ENCODE measurements at regions not wholly inside any gene's neighbourhood (a gene's known extent, or its start where the extent isn't known, plus 50 kb on each side); places are given as distances from the start of the nearest gene placed in this dataset.
"Not testable (repeated sequence)": the region's sequence is repeated elsewhere in the genome, so short reads cannot be mapped to it uniquely, and the experiment has no call there.

DNA sequence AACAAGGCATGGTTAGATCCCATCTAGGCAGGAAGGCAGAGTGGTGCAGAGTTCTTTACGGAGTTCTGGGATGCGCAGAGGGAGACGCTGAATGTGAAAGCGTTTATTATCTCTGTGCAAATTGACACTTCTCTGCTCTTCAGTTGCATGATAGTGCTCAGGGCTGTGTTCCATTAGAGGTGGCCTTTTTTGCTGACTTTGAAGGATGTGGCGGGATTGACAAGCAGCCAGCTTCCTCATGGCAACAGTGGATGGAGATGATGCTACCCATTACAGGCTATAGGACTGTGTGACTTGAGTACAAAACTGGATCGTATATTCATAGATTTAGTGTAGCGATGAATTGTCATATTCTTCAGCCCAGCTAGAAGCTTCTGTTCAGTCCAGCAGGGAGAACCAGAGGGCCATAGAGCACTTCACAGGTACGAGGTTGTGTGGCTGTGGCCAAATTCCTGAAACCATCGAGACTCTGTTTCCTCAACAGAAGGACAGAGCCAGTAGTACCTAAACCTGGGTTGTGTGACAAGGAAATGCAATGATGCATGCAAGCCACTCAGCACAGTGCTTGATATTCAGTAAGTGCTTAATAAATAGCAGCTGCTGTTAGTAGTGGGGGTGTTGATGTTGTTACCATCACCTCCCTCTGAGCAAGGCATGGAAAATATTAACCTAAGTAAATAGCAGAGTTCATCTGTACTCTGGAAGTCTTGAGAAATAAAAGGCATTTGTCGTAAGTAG lies 430.0 kb upstream of the KAZN start:
- ATAC-seq (no peak), DNase-seq (no peak)
- Histone ChIP-seq H3K9me3 (no peaks in the 10 kb centered on the region), H3K36me3 (ENCODE audit: low read depth) (no peaks in the 10 kb centered on the region), H3K4me3 (no peak overlapping the region), H3K4me1 (ENCODE audit: low read depth) (no peaks in the 10 kb centered on the region)
- TF ChIP-seq, protein P1, sequence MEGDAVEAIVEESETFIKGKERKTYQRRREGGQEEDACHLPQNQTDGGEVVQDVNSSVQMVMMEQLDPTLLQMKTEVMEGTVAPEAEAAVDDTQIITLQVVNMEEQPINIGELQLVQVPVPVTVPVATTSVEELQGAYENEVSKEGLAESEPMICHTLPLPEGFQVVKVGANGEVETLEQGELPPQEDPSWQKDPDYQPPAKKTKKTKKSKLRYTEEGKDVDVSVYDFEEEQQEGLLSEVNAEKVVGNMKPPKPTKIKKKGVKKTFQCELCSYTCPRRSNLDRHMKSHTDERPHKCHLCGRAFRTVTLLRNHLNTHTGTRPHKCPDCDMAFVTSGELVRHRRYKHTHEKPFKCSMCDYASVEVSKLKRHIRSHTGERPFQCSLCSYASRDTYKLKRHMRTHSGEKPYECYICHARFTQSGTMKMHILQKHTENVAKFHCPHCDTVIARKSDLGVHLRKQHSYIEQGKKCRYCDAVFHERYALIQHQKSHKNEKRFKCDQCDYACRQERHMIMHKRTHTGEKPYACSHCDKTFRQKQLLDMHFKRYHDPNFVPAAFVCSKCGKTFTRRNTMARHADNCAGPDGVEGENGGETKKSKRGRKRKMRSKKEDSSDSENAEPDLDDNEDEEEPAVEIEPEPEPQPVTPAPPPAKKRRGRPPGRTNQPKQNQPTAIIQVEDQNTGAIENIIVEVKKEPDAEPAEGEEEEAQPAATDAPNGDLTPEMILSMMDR (IDR thresholded peaks at IDR 0.05), result no peak
- intact Hi-C loops (cut with DNase I, micrococcal nuclease), result no loop called here

DNA sequence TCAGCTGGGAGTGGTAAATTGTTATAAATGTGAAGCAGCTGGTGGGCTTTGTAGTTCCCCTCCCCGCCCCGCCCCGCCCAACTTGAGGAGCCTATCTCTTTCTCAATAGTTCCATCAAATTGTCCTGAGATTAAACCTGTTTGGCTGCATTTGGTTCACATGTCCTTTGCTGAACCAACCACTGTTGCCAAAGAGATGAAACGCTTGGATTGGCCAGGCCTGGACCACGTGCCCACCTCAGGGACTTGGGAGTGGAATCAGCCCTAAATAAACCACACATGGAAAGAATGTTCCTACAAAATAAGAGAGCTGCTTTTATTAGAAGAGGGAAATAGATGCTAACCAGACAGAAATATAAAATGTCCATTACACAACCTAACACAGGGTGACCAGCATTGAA lies 424.9 kb upstream of the KAZN start:
- H3K4me3 ChIP-seq, result no peak overlapping the region
- intact Hi-C loops (cut with DNase I, micrococcal nuclease), result no loop called here
- no peak for ATAC-seq
- TF ChIP-seq, protein P1 (IDR thresholded peaks at IDR 0.05), result no peak
- no peaks in the 10 kb centered on the region for H3K9me3 ChIP-seq
- H3K4me1 ChIP-seq (ENCODE audit: low read depth), result no peaks in the 10 kb centered on the region
- H3K36me3 ChIP-seq (ENCODE audit: low read depth), result no peaks in the 10 kb centered on the region
- DNase-seq, result no peak

DNA sequence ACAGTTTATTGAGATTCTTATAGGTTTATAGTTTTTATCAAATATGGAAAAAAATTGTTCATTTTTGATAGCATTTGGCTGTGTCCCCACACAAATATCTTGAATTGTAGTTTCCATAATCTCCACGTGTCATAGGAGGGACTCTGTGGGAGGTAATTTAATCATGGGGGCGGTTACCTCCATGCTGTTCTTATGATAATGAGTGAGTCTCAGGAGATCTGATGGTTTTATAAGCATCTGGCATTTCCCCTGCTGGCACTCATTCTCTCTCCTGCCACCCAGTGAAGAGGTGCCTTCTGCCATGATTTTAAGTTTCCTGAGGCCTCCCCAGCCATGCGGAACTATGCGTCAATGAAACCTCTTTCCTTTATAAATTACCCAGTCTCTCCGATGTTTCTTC lies 420.6 kb upstream of the KAZN start:
- H3K4me1 ChIP-seq (ENCODE audit: low read depth); H3K4me3 ChIP-seq; H3K36me3 ChIP-seq (ENCODE audit: low read depth); H3K9me3 ChIP-seq; intact Hi-C loops (cut with DNase I, micrococcal nuclease); ATAC-seq; DNase-seq: not testable (repeated sequence)

DNA sequence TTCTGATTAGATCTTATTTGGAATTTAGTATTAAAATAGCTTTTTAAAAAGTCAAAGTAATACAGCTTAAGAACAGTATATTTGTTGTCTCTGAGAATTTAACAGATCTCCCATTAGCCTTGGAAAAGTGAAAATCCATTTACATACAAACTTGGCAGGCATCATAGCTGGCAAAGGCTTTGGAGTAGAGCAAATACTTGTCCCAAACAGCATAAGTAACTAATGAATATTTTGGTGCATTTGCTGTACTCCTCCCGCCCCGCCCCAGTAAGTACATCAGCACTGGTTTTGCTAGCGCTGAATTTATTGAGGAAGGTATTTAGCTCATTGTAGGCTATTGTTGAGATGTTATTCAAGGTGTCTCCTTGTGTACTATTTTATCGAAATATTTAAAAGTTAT lies 417.7 kb upstream of the KAZN start:
- Histone ChIP-seq H3K9me3 (no peaks in the 10 kb centered on the region), H3K4me1 (ENCODE audit: low read depth) (no peaks in the 10 kb centered on the region), H3K36me3 (ENCODE audit: low read depth) (no peaks in the 10 kb centered on the region), H3K4me3 (no peak overlapping the region)
- intact Hi-C loops (cut with DNase I, micrococcal nuclease), result no loop called here
- TF ChIP-seq, protein P1 (IDR thresholded peaks at IDR 0.05), result no peak
- DNase-seq (no peak), ATAC-seq (no peak)

DNA sequence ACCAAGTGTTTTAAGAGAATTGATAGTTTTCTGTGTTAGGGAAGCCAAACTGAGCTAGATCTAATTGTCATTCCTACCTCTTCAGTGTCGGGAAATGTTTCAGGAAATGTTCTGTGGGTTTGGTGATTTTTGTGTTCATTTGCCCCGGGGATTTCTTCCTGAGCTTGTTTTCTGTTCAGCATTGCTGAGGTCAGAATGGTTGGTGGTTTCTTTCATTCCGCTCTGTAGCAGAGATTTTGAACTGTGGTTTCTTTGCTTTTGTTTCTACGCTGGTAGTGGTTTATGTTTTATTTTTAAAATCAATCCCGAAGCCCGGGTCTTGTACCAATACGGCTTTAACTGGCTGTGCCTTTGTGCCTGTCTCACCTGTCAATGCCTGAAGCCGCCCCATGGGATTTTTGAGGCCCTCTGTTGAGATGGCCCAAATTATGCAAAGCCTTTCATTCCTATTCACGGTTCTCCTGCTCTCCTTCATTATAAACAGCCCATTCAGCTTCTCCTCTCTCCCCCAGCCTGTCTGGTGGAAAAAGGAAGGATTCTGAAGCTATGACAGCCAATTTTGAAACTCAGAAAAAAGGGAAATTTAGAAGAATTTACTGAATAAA lies 417.2 kb upstream of the KAZN start:
- no peaks in the 10 kb centered on the region for H3K36me3 ChIP-seq (ENCODE audit: low read depth)
- DNase-seq, result no peak
- TF ChIP-seq, protein P1 (IDR thresholded peaks at IDR 0.05), result no peak
- intact Hi-C loops (cut with DNase I, micrococcal nuclease), result no loop called here
- H3K4me1 ChIP-seq (ENCODE audit: low read depth), result no peaks in the 10 kb centered on the region
- H3K4me3 ChIP-seq, result no peak overlapping the region
- no peaks in the 10 kb centered on the region for H3K9me3 ChIP-seq
- ATAC-seq, result no peak

DNA sequence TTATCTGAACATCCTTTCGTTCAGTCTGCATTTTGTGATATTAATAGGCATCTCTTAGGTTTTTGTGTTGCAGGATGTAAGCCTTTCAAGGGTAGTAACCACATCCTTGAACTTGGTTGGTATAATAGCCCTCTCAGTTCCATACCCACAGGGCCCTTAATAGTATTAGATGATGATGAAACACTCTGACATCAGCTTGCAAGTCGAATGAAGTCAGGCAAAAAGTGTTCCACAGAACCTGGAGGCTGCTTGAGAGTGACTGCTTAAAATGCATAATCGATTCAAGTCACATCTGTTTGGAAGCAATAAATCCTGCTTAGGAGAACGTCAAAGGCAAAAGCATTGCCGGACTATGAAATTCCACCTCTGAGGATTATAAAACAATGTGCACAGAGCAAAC lies 415.6 kb upstream of the KAZN start:
- DNase-seq (no peak), ATAC-seq (no peak)
- Histone ChIP-seq H3K36me3 (ENCODE audit: low read depth) (no peaks in the 10 kb centered on the region), H3K9me3 (no peaks in the 10 kb centered on the region), H3K4me3 (no peak overlapping the region), H3K4me1 (ENCODE audit: low read depth) (no peaks in the 10 kb centered on the region)
- intact Hi-C loops (cut with DNase I, micrococcal nuclease), result no loop called here
- TF ChIP-seq, protein P1 (IDR thresholded peaks at IDR 0.05), result no peak

Measured in mucosa of descending colon (tissue), 3 donors.